Activated CD4-positive, alpha-beta T cell treated with anti-CD3 and anti-CD28 coated beads for 1 hour (primary cell): ENCODE measurements at regions not wholly inside any gene's neighbourhood (a gene's known extent, or its start where the extent isn't known, plus 50 kb on each side); places are given as distances from the start of the nearest gene placed in this dataset.
"Not testable (repeated sequence)": the region's sequence is repeated elsewhere in the genome, so short reads cannot be mapped to it uniquely, and the experiment has no call there.

Source experiments
- DNase-seq: peaks from one replicate; pipeline ENCODE4 v3.0.0-alpha.2; 2020

GRCh38 chr2:235223011-235223410 lies 270.8 kb upstream of the AGAP1 start:
- no peak for DNase-seq

GRCh38 chr2:235224410-235224809 lies 269.4 kb upstream of the AGAP1 start:
- DNase-seq, result no peak

- DNase-seq, result no peak
Measured at GRCh38 chr2:235225261-235225660, 268.6 kb upstream of the AGAP1 start.

DNA sequence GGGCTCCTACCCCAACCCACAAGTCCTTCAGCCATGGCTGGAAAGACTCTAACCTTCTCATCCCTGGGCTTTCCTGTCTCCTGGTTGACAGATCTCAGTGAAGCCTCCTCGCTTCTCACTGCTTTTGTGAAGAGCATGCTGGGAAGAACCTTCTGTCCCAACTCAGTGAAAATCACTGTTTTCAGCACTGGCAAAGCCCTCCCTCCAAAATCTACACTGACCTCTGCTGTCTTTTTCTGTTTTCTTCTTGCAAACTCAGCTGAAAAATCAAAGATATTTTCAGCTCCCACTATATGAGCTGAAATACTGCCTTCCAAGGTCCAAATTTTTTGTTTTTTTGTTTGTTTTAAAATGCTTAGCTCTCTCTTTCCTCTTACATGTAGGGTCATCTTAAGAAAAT lies 266.3 kb upstream of the AGAP1 start:
- no peak for DNase-seq

GRCh38 chr2:235228422-235228821 lies 265.4 kb upstream of the AGAP1 start:
- not testable (repeated sequence) for DNase-seq

DNA sequence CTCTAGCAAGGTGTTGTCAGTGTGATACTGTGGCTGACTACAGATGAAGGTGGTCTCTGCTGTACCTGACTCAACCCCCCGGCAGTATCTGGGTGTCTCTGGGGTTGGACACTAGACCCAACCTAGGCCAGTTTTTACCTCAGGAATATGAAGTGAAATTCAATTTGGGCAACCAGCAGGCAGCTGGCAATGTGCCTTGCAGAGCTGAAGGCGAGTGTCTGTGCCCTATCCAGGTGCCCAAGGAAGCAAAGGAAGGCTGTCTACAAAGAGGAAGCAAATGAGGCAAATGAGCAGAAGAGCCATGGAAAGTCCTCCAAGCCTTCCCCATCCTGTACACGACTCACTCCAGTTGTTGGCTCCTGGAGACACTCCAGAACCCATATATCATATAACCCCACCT lies 264.6 kb upstream of the AGAP1 start:
- no peak for DNase-seq

- no peak for DNase-seq
Measured at GRCh38 chr2:235230821-235231601, 262.8 kb upstream of the AGAP1 start.

GRCh38 chr2:235232449-235233433 lies 261.1 kb upstream of the AGAP1 start:
- no peak for DNase-seq

DNA sequence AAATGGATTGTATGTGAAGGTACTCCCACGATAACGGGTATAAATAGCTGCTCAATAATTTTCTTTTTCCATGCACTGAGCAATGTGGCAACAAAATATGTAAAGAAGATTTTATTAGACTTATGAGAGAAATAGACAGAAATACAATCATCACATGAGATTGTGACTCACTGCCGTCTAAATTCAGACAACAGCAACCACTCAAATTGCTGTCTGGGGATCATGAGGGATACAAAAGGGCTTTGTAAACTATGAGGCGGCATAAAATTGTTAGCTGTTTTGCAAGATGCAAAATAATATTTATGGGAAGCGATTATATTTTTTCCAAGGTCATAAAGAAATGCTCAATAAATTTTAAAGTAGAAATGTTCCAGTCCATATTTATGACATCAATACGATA lies 259.1 kb upstream of the AGAP1 start:
- no peak for DNase-seq

DNA sequence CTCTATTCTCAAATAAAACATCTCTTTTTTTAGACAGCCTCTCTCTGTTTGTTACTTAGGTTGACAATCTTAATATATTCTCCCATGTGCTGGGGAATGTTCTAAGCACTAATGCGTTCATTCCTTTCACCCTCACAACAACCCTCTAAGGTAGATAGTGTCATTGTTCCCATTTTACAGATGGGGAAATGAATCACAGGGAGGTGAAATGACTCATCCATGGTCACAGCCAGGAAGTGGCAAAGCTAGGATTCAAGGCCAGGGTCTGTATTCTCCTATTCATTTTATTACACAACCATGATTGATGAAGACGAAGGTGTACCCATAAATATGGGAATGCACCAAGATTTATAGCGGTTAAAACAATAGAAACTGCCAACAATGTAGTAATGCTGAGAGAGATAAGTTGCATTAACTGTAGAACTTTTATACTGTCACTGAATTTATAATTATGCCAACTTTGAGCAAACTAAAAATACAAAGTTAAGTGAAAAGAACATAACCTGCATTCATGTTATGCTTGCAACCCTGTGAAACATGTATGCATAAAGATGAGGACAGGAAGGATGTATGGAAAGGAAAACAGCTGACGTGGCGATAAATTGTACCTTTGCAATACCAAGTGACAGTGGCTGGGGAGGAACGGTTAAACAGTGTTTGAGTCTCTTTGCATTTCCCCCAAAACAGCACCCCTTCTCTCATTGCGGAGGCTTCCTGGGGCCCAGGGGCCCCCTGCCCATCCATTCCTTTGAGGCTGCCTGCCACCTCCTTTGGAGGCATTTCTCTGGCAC lies 257.7 kb upstream of the AGAP1 start:
- DNase-seq, result no peak

- DNase-seq, result no peak
Measured at GRCh38 chr2:235238537-235238936, 255.3 kb upstream of the AGAP1 start.

GRCh38 chr2:235240574-235240973 lies 253.3 kb upstream of the AGAP1 start:
- no peak for DNase-seq

DNA sequence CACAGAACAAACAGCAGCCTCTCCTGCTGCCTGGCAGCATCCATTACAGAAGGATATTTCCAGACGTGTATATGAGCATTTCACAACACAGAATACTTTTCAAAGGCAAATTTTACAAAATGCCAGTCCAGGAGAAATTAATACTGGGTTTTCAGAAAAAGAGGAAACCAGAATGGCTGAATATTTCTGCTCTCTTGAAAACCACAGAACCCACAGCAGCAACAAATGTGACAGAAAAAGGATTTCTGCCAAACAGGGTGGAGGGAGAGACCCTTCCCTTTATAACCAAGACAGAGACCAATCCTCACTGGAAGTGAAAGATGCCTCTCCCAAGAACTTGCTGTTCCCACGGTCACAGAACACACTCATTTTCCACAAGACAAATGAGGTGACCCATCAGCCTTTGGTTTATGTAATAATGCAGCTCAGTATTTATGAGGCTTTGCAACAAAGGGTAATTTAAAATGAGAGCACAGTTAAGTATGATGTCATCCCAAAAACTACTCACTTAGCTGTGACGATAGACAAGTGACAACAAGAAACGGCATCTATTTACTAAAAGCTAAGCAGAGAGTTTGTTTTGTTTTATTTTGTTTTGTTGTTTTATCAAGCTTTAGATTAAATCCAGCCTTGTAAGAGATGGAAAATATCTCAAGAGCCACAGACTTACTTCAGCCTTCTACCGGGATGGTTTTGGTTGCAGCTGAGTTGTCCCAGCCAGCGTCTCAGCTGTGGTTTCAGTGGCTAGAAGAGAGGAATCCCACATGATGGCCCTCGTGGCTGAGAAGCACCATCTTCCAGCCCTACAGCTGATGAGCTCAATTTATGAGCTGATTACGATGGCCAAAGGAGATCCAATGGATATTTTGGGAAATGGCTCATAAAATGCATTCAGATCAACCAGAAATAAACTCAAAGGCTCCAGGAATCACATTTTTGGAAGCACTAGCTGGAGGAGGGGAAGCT lies 249.3 kb upstream of the AGAP1 start:
- DNase-seq, result no peak

DNA sequence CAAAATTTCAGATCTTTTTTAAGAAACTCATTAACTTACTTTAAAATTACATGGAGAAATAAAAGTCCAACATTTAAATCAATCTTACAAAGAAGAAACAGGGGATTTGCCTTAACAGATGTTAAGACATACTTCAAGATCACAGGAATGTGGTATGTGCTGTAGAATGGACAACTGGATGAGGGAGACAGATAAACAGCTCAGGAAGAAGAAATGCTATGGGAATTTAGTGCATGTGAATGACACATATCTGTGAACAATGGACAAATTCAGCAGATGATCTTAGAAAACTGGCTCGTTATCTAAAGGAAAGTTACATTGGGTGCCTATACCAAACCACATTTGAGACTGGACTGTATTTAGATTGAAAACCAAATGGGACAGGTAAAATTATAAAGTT lies 246.8 kb upstream of the AGAP1 start:
- no peak for DNase-seq

DNA sequence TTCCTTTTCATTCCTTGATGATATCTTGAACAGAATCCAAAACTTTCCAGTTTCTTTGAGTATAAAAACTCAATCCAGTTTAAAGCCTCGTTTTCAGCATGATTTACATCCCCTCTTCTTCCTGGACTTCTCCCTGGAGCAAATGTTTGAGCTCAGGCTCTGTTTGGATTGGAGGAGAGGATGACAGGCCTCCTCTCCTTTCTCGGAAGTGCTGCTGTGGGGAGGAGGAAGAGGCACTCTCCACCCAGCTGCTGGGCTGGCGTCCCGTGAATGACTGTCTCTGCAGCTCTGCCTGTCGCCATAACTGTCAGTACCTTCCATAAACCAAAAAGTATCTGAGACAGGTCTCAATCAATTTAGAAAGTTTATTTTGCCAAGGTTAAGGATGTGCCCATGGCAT lies 238.2 kb upstream of the AGAP1 start:
- no peak for DNase-seq

GRCh38 chr2:235257590-235257989 lies 236.3 kb upstream of the AGAP1 start:
- no peak for DNase-seq

- no peak for DNase-seq
Measured at GRCh38 chr2:235262750-235263149, 231.1 kb upstream of the AGAP1 start.

DNA sequence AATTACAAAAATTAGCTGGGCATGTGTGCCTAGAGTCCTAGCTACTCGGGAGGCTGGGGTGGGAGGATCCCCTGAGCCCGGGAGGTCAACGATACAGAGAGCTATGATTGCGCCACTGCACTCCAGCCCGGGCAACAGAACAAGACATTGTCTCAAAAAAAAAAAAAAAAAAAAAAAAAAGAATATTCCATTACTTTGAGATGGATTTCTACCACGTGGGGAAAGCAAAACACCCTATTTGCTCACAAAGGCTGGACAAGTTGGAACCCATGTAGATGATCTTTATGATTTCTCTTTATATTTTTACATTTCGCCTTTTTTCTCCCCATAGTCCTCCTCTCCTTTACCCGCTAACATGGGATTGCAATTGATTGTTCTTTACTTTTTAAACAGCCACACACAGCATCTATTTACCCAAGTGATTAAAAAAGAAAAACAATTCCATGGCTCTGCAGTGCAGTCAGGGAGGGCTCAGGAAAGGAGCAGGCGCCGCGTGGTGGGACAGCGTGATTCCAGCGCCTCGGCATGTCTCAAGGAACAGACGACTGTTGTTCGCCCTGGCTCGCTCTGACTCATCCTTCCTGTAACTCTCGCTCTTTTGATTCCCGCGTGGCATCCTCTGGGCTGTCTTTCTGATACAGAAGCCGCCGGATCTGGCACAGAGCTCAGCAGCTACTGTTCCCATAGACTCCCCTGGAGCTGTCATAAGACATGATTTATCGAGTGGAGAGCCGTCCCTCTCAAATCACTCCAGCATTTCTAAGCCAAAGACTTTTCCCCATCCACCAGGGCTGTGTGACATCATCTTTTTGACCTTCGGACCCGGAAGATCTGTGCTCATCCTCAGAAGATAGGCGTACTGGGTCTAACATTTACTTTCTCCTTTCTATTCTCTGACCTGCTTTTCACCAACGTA lies 230.4 kb upstream of the AGAP1 start:
- DNase-seq, result no peak

DNA sequence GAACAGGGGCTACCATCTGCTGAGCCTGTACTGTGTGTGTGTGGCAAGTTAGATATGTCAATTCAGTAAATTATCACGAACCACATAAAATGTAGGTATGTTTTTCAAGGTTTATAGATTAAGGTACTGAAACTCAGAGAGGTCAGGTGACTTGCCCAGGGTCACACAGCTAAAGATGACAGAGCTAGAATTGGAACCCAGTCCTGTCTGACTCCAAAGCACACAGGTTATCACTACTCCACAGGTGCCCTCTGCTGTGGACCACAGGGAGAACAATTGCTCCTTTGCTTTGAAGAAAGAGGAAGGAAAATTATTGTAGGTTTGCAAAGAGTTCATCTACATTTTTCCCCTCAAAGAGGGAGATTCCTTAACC lies 229.7 kb upstream of the AGAP1 start:
- no peak for DNase-seq

- DNase-seq, result no peak
Measured at GRCh38 chr2:235264512-235264911, 229.3 kb upstream of the AGAP1 start.
